HG02678 (cell line): ENCODE measurements at regions not wholly inside any gene's neighbourhood (a gene's known extent, or its start where the extent isn't known, plus 50 kb on each side); places are given as distances from the start of the nearest gene placed in this dataset.

ENCODE experiments used
- ATAC-seq: cut with Tn5 transposase; IDR thresholded peaks from one replicate; pipeline ENCODE4 v1.9.1; 2021; ENCODE audit warnings: mild to moderate bottlenecking, moderate library complexity; ENCODE audit not compliant: unreplicated experiment

DNA sequence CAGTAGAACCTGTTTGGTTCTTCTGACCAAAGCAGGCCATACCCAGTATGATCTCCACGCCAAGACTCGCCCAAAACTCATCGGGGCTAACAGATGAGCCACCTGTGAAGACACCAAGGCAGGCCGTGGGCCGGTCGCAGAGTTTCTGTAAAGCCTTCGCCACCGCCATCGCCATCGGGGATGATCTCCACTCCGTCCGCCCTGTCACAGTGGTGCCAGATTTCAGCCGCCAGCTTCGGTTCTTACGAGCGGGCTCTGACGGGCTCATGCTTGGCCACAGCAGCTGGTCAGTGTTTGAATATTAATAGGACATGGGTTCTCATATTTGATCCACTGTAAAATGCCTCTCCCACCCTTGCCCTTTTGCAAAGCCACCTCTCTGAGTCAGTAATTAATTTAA lies 113.2 kb upstream of the TMEM132D start:
- ATAC-seq: no peak

DNA sequence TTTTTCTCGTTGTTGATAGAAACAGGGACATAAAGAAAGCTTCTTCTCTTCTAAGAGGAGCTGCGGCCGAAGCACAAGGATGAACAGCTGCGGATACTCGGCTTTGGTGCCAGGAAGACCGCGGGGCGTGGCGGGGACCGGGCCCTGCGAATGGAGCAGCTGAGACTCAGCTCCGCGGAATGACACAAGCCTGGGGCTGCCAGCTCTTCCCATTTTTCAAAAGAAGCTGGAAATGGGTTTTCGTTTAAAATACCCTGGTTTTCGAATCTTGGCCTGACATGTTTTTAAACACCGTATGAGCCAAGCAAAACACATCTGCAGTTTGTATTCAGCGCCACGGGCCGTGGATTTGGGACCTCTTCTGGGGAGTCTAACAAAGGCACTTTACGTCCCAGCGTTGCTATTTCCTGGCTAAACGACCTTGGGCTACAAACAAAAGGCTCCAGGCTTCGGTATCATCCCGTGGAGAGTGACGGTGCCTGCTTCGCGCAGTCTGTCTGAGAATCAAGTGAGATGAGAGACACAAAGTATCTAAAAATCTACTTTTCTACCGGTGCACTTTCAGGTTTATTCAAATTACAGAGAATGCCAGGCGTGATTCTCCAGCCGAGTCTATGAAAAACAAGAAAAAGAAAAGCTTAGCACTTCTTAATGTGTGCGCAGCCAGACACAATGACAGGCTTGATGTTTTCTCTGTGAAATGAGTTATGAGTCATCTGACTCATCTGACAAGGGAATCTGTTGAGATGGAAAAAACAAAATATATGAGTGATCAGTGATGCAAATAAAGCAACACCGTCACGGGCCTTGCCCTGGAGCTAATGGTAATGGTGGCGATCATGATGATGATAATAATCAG lies 114.0 kb upstream of the TMEM132D start:
- no peak for ATAC-seq

DNA sequence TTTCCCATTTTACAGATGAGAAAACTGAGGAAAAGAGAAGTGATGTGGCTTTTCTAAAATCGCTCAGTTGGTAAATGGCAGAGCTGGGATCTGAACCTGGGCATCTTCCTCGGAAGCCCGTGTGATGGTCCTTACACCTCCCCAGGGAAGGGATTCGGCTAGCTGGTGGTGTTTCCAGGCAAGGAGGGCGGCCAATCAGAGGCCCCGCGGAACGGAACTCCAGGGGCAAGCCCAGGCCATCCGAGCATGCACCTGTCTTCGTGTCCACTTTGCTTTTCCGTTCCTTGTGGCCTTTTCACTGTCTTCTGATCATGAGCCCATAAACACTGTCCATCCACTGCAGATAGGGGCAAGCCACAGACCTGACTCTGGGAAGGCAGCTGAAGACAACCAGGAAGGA lies 114.8 kb upstream of the TMEM132D start:
- no peak for ATAC-seq

DNA sequence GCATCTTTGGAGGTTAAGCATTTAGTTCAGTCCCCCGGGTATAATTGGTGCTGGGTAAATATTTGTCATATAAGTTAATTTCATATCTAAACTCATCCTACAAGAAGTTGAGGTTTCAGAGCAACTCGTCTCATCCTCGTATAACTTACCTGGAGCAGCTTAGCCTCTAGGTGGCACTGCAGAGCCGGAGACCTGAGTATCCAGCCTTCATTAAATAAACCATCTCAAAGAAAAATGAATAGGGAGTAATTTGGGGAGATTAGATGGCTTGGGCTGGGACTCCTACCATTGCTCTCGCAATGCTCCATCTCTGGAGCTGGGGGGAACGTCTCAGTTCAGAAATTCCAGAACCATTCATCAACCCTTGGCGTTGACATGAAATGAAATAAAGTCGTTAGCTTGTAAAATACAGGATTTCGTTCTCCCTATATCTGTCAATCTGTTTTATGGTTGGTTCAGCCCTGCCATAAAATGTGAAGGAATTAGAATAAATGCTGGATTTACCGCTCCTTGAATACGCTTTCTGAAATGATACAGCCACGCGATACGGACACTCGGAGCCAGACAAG lies 122.9 kb upstream of the TMEM132D start:
- ATAC-seq: peak; percentile 45

DNA sequence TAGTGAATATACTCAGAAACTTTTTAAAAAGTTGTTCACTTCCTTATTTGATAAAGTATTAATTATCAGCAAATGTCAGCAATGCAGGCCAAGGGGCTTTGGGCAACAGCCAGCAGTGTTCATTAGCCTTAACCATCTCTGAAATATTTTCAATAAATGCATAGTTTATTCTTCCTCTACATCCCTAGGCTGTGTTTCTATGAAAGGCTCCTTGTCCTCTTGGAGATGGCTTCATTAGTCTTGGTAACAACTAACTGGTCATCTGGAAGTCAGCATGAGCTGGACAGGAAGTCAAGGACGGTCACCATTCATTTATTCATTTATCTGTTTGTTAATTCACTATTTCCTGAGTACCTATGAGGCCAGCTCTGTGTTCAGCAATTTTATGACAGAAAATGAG lies 124.0 kb upstream of the TMEM132D start:
- no peak for ATAC-seq

DNA sequence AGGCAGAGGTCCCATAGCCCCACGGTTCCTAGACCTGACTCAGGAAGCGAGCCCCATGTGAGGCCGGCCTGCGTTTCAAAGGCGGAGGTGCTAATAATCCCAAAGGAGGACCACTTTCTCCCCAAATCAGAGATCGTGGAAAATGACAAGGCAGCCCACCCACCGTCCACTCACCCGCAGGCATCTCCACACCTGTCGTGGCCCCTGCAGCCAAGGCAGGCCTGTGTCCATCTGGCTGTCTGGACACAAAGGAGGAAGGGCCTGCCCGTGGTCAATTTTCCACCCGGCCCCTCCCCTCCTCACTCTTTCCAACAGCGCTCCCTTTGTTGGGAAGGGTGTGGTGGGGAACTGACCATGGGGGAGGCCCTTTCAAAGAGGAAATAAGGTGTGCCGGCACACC lies 125.3 kb upstream of the TMEM132D start:
- no peak for ATAC-seq

DNA sequence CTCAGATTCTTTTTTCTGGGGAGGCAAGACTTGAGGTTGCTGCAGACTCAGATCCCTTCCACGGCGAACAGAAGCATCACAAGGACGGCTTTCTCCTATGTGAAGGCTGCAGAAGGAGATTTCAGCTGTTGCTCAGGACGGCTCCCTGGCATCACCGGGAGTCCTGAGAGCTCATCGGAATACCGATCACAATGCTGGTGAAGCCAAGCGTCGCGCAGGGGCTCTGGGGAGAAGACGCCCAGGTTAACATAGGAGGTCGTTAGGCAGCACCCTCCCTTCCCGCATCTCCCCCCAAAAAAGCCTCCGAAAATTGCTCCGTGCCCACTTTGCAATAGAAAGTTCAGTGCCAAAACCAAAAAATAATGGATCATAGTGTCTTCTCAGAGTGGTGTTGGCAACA lies 127.2 kb upstream of the TMEM132D start:
- ATAC-seq: no peak

DNA sequence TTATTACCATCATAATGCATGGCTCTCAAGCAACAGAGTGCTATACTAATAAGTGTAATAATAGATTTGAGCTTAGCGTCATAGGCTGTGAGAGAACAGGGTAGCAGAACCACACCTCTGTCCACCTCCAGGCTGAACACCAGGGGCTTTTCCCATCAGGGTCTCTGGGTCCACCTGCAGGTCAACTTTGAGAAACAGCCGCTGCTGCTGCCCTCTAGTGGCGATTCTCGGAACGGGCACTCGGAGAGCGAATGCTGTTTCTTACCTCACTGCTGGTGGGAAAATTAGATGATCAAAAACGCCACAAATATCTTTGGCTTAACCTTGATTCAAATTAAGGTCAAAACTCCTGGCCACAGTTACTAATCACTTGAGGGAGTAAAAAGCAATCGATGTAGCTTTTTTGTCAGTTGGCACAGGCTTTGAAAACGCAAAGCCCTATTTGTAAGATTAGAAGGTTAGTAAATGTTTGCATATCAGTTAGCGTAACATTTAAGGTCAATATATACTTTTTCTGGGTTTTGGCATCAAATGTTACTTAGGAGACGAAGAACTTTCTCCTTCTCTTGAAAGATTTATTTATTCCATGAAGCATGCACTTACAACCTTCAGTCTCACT lies 127.9 kb upstream of the TMEM132D start:
- ATAC-seq: peak; percentile 66

DNA sequence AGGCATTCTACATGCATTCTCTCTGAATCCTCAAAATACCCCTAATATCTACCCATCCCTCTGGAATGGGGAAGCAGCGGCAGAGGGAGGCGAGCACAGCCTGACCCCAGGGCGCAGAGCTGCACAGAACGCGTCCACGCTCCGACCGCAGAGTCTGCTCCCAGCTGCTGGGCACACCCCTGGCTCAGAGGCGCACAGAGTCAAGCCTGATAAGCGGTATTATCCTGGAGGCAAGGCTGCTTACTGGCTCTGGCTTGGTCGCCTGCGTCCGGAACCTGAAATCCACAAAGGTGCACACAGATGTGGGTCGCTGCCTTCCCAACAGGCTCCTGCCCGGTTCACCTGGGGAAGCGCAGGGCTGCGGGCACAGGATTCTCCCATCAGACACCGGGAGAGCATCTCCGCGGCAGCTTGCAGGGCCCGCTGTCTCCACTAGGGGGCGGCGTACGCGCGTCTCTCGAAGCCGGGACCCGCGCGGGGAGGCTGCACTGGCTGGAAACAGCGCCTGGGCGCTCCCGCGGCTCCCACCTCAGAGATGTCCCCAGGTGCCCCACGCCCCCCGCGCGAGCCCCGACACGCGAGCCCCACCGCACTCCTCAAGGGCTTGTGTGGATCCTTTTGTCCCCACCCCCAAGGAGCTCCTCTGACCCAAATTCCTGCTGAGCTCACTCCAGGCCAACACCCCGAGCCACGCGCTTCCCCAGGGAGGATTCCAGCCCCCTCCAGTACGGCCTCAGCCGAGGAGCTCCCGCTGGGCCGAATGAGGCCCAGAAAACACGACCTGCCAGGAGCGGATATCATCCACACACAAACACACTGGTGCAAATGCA lies 120.1 kb upstream of the FZD10 start:
- ATAC-seq: no peak

DNA sequence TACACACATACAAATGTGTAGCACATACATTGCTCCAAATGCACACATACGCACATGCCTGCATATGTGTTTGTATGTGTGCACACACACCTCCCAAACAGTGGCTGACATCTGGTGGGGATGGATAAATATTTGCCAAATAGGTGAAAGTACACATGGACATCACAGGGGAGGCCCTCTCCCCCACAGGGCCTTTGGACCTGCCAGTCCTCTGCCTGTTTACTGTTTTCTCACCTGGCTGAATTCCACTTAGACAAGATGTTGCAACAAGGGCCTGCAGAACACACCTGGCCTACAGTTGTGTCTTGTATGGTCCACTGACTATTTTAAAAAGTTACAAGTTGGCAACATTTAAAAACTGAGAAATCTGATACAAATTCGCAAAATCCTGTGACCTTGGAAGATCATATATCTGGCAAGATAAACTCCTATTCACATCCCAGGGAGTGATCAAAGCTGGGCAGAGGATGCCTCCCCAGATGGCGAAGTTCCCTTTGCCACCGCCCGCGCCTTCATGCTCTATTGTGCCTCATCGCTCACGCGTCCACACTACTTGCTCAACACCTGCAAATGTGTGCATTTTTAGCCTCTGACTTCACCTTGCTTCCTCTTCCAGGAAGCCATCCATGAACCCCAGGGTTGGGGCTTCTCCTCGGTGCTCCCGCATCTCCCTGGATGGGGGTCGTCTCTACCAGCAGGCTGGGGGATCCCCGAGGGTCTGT lies 118.4 kb upstream of the FZD10 start:
- no peak for ATAC-seq

DNA sequence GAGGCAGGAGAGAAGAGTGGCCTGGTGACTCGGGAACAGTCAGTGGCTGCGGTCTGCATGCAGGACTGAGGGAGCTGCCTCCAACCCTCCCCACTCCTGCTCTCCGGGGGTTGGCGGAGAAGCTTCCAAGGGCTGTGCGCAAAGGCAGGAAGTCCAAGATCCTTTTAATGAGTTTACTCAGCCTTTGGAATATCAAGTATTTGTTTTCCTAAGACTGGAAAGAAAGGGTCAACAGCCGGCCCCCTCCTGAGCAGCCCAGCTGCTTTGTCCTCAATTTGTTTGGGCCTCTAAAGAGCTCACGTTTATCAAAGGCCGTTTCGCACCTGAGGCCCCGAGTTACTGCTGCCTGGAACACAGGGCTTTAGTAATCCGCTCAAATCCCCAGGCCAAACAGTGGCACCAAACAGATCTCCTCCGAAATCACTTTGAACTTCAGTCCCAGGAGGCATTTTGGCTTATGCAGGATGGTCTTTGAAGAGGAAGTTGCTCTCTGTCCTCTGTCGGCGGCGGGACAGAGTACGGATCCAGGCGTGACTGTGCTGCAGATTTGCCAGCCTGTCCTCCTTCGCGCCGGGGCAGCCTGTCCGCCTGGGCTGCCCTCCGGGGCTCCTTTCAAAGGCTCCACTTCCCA lies 117.2 kb upstream of the FZD10 start:
- no peak for ATAC-seq

DNA sequence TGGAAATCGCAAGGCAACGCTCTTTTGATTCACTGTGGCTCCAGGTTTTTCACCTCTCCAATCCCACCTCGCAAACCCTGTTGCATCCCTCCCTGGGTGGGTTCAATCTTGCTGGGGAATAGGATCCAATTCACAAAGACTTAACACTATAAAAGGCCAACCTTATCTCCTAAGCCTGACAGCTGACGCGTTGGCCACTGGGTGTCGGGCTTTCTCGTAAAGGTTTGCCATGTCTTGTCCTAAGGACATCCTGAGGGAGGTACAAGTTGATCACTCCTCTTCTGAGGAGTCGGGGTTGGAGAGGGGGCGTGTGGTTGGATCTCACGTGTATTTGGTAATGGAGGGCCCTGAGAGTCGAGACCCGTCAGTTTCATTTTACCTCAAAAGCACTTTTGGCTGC lies 112.6 kb upstream of the FZD10 start:
- no peak for ATAC-seq

DNA sequence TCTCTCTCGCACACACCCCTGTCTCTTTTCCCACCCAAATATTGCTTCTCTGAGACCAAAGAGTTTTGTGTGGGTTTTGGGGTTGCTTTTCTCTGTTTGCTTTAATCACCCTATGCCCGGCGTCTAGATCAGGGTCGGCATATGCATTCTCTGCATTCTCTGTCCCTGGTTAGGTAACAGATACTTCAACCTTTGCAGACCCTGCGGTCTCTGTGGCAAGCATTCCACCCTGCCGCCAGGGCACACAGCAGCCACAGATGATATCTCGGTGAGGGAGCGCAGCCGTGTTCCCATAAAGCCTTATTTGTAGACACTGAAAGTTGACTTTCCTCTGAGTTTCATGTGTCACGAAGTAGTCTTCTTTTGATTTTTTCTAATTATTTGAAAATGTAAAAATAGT lies 110.4 kb upstream of the FZD10 start:
- no peak for ATAC-seq

DNA sequence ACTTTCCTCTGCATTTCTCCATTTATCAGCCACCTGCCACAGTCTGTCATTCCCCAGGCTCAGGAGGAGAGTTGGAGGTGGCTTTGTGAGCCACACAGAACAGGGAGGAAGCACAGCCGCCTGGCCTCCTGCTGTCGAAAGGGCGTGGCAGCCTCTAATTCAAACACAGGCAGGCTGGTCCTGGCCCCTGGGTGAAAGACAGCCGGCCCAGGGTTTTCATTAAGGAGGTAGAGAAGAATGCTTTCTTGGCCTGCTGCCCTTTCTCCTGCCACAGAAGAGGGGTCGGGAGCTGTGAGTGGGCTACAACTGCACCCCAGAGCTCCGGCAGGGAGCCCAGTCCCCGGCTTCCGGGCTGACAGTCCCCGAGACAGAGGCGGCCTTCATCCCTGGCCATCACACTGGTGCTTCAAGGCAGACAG lies 108.6 kb upstream of the FZD10 start:
- no peak for ATAC-seq

DNA sequence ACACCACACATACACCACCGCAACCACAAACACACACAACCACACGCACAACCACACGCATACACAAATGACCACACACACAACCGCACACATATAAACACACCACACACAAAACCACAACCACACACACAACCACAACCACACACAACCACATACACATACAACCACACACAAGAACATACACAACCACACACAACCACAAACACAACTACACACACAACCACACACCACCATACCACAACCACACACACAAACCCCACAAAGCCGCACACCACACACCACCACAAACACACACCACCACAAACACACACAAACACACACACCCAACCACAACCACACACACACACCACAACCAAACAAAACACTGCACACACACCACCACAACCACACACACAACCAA lies 107.5 kb upstream of the FZD10 start:
- ATAC-seq: no peak

DNA sequence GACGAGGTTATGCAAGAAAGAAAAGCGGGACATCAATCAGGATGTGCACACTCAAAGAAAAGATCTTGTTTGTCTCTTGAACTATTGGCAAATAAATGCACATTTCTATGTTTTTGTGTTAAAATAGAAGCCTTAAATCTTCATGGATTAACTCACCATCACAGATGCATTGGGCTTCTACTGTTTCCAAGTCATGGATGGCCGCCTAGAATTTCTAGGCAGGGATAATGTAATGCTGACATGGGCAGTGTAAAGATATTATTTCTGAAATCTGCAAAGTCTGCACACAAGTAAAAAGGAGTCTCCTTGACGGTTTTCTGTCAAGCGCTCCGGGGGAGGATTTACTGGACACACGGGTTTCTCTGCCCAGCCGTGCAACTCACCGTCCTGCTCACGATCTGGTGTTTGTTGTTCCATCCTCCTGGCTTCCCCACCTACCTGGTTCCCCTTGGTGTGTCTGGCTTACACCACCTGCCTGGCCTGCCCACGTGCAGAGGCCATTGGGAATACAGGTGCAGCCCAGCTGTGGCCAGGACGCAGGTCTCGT lies 103.3 kb upstream of the FZD10 start:
- ATAC-seq: no peak

DNA sequence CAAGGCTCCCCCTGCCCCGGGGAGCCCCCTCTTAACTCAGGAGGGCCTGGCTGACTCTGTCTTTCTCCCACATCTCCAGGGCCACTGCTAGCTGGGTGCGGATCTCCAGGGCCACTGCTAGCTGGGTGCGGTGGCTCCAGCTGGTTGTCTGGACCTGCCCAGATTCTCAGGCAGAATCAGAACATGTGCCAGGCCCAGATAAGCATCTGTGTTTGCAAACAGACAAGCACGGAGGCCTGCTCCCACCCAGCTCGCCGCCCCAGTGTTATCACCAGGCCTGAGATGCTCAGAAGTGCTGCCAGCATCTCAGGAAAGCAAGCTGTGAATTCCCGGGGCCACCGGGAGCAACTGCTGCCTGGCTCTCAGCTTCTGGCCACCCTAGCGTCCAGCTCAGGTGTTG lies 98.4 kb upstream of the FZD10 start:
- ATAC-seq: no peak

DNA sequence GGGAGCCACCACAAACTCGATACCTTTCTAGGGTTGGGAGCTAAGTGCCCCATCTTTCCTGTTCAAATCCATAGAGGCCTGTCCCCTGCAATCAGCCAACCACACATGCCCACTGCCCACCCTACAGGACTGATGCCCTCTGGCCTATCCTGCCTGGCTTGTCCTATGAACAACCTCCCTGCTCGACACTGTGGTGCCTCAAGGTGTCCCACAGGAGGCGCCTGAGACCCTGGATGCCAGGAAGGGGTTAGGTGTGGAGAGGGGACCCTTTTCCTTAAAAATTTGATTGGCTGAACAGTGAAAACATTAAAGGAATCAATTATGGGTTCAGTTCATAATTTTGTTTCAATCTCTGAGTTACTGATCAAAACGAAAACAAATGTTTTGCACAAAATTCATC lies 97.3 kb upstream of the FZD10 start:
- no peak for ATAC-seq

DNA sequence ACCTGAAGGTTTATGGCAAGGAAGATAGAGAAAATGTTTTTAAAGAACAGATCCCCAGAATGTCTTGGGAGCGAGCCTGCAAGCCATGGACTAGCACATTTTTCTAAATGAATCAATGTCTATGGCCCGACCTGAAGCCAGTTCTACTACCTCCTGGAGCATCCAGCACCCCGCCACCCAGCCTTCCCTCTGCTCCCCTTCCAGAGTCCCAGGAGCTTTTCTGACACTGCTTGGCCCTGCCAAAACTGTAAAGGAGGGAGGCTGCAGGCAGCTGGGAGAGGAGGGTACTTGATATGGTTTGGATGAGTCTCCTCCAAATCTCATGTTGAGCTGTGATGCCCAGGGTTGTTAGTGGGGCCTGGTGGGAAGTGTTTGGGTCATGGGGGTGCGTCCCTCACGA lies 95.5 kb upstream of the FZD10 start:
- no peak for ATAC-seq

DNA sequence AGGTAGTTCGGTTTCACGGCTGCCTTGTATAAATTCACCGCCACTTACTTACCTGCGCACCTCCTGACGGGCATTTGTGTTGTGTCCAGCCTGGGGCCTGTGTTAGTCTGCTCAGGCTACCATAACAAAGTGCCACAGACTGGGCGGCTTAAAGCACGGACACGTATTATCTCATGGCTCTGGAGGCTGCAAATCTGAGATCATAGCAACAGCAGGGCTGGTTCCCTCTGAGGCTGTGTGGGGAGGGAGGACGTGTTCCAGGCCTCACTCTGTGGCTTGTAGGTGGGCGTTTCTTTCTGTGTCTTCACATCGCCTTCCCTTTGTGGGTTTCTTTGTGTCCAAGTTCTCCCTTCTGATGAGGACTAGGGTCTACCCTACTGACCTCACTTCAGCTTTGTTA lies 93.5 kb upstream of the FZD10 start:
- no peak for ATAC-seq
